ENCODE measurements at regions not wholly inside any gene's neighbourhood (a gene's known extent, or its start where the extent isn't known, plus 50 kb on each side); places are given as distances from the start of the nearest gene placed in this dataset.

DNA sequence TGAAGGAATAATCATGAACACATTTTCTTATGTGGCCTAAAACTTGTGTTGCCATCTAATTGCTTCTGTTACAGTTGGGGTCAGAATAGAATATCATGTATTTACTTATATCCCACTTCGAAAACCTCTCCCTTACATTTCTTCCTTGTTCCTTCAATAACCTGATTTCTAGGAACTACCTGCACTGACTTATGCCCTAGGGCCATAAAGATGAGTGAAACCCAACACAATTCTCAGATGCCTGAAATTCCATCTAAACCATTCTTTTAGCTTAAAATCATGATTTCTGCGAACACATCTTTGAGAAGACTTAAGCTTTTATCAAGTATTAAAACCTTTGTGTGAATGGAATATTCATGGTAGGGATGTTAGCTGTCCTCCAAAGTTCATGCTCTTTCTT, 142.7 kb downstream of the SNAPC1 start:
- H3K4me3 ChIP-seq = no peak overlapping the region
- no peaks in the 10 kb centered on the region for H3K9me3 ChIP-seq
- in situ Hi-C loops (cut with MboI; ENCODE audit: low sequenced_read_pairs) = no loop called here
- no peaks in the 10 kb centered on the region for H3K36me3 ChIP-seq (replicated peaks)
- H3K4me1 ChIP-seq = no peaks in the 10 kb centered on the region
- no peak for DNase-seq (ENCODE audit: low spot score in 2 of 2)
- peaks cover 3% of the 10 kb centered on the region; the same call in 1 of the 2 replicates for H3K27me3 ChIP-seq (ENCODE audit: low read depth)

DNA sequence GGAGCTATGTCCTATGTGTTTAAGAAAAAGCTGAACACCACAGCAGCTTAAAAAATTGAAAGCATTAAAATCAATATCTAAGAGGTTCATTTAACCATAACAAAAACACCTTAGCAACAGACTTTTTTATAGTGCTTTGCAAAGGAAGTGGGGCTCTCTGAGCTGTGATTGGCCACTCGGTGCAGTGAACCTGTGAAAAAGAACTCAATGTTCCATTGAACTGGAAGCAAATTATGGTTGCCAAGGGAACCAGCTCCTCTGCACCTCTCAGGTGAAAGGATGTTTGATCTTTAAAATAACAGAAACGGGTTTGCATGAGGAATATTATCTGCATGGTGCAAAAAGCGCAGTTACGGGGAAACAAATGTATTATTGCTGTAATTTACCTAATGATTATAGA, 149.4 kb downstream of the SNAPC1 start:
- no peak for DNase-seq (ENCODE audit: low spot score in 2 of 2)
- no peaks in the 10 kb centered on the region for H3K9me3 ChIP-seq
- H3K27me3 ChIP-seq (ENCODE audit: low read depth) = peaks cover 6% of the 10 kb centered on the region; the same call in 1 of the 2 replicates
- in situ Hi-C loops (cut with MboI; ENCODE audit: low sequenced_read_pairs) = no loop called here
- H3K4me3 ChIP-seq = no peak overlapping the region
- H3K36me3 ChIP-seq (replicated peaks) = no peaks in the 10 kb centered on the region
- H3K4me1 ChIP-seq = no peaks in the 10 kb centered on the region

DNA sequence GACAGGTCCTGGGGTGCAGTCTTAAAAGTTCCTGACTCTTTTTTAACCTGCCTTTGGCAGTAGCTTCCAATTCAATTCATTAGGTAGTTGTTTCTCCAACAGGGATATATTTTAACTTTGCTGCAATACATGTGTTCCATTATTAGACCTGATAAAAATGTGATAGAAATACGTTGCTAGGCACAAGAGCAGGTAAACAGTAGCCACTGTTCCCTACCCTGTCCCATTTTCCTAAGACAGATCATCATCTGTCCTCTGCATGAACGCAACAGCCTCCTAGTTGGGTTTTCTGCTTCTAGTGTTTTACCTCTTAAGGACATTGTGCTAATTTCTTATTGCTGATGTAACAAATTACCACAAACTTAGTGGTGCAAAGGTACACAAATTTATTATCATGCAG, 156.8 kb downstream of the SNAPC1 start:
- H3K9me3 ChIP-seq = no peaks in the 10 kb centered on the region
- no peak for DNase-seq (ENCODE audit: low spot score in 2 of 2)
- H3K4me1 ChIP-seq = no peaks in the 10 kb centered on the region
- in situ Hi-C loops (cut with MboI; ENCODE audit: low sequenced_read_pairs) = no loop called here
- H3K27me3 ChIP-seq (ENCODE audit: low read depth) = peaks cover 3% of the 10 kb centered on the region
- no peaks in the 10 kb centered on the region for H3K36me3 ChIP-seq (replicated peaks)
- H3K4me3 ChIP-seq = no peak overlapping the region

DNA sequence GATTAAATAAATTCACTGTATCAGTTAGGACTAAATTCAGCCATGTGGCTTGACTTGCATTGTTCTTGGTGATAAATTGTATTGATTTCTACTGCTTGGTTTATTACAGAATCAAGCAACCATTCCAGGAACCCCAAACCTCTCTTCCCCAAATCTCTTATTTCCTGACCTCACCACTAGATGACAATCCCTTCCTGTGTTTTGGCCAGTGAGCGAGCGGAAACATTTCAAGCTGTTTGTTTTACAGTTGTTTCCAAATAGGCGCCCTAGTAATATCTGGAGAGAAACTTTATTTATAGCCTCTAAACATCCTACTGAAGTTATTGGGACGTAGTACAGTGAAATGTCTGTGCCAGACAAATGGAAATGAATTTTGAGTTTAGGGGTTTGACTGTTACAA, 161.1 kb downstream of the SNAPC1 start:
- H3K4me3 ChIP-seq = no peak overlapping the region
- in situ Hi-C loops (cut with MboI; ENCODE audit: low sequenced_read_pairs) = no loop called here
- H3K9me3 ChIP-seq = no peaks in the 10 kb centered on the region
- no peaks in the 10 kb centered on the region for H3K4me1 ChIP-seq
- DNase-seq (ENCODE audit: low spot score in 2 of 2) = no peak
- peaks cover 3% of the 10 kb centered on the region for H3K27me3 ChIP-seq (ENCODE audit: low read depth)
- no peaks in the 10 kb centered on the region for H3K36me3 ChIP-seq (replicated peaks)

DNA sequence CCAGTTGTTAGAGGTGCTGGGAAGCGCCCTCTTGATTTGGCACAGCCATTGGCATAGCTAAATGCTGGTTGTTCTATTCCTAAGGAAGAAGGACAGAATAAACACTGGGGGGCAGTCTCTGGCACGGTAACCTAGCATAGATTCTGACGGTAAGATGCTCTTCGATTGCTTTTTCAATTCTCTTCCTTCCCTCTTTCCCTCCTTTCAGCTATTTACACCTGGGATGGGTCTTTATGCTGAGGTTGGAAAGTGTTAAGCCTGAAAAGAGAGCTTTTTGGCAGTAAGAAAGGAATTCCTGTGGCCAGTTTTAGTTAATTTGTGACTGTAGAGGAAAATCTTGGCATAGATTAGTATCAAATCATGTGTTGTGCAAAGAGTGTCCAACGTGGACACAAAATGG, 162.8 kb downstream of the SNAPC1 start:
- Histone ChIP-seq H3K9me3 (no peaks in the 10 kb centered on the region), H3K4me3 (no peak overlapping the region), H3K36me3 (replicated peaks) (no peaks in the 10 kb centered on the region), H3K27me3 (ENCODE audit: low read depth) (peaks cover 3% of the 10 kb centered on the region), H3K4me1 (no peaks in the 10 kb centered on the region)
- no peak for DNase-seq (ENCODE audit: low spot score in 2 of 2)
- in situ Hi-C loops (cut with MboI; ENCODE audit: low sequenced_read_pairs) = no loop called here

DNA sequence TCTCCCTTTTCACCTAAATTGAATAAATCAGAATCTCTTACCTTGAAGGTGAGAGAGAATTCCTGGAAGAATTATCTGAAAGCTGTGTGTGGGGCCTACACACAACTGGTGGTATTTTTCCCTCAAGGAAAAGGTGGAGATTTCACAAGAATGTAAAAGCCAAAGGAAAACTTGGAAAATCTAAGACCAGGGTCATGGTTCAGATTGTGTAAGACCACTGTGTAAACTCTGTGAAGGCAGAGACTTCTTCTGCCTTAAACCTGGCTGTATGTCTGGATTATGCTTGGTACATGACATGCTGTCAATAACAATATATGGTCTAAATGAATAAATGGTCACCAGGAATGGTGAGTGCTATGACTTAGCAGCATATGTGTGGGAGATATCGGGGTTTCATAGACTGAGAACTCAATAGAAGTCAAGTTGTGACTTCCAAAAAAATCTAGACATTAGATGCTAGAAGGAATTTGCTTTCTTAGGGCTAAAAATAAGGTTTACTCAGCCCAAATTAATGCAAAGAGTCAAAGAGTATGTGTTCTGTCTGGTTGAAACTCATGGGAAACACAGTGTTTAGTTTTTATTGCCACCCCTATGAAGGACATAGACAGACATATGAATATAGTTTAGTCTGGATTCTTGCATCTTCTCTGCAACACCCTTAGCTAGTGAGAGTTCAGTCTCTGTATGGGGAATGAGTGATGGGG, 163.7 kb downstream of the SNAPC1 start:
- no peak overlapping the region for H3K4me3 ChIP-seq
- H3K9me3 ChIP-seq = no peaks in the 10 kb centered on the region
- no peaks in the 10 kb centered on the region for H3K36me3 ChIP-seq (replicated peaks)
- H3K27me3 ChIP-seq (ENCODE audit: low read depth) = no peaks in the 10 kb centered on the region; the same call in none of the 2 replicates
- no peaks in the 10 kb centered on the region for H3K4me1 ChIP-seq
- DNase-seq (ENCODE audit: low spot score in 2 of 2) = no peak
- in situ Hi-C loops (cut with MboI; ENCODE audit: low sequenced_read_pairs) = no loop called here

DNA sequence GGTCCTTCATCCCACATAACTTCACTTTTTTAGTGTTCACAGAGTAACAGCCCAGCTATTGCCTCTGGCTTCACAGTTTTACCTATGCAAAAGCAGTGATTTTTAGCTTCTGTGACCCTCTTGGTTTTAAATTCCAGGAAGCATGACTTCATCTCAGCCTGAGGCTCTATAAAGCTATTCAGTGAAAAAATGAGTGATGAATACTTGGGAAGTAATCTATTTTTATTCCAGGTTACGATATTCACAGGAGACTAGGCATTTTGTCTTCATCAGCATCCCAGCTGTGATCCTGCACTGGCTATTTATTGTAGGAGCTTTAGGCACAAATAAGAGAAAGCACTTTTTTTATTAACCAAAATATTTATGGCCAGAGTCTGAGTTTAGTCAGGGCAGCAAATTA, 164.8 kb downstream of the SNAPC1 start:
- H3K4me1 ChIP-seq = no peaks in the 10 kb centered on the region
- no peaks in the 10 kb centered on the region for H3K36me3 ChIP-seq (replicated peaks)
- in situ Hi-C loops (cut with MboI; ENCODE audit: low sequenced_read_pairs) = no loop called here
- no peaks in the 10 kb centered on the region; the same call in none of the 2 replicates for H3K27me3 ChIP-seq (ENCODE audit: low read depth)
- no peak for DNase-seq (ENCODE audit: low spot score in 2 of 2)
- H3K9me3 ChIP-seq = no peaks in the 10 kb centered on the region
- no peak overlapping the region for H3K4me3 ChIP-seq

DNA sequence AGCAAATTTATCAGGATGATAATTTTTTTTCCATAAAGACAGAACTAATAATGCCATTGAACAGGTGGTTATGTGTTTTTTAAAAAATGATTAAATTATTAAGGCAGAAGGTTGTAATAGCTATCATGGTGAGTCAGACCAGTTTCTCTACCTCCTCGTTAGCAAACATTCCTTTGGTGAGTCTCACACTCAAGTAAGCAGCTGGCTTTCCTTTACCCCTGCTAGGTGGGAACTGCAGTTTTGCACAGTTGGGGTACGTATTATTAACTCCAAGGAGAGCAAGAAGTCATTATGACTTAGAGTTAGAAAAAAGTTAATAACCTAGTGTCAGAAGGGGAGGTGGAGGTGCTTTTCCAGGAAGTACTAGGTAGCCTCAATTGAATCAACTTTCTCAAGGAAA, 165.3 kb downstream of the SNAPC1 start:
- DNase-seq (ENCODE audit: low spot score in 2 of 2) = no peak
- H3K27me3 ChIP-seq (ENCODE audit: low read depth) = no peaks in the 10 kb centered on the region; the same call in none of the 2 replicates
- in situ Hi-C loops (cut with MboI; ENCODE audit: low sequenced_read_pairs) = no loop called here
- H3K9me3 ChIP-seq = no peaks in the 10 kb centered on the region
- no peaks in the 10 kb centered on the region for H3K4me1 ChIP-seq
- no peak overlapping the region for H3K4me3 ChIP-seq
- no peaks in the 10 kb centered on the region for H3K36me3 ChIP-seq (replicated peaks)

DNA sequence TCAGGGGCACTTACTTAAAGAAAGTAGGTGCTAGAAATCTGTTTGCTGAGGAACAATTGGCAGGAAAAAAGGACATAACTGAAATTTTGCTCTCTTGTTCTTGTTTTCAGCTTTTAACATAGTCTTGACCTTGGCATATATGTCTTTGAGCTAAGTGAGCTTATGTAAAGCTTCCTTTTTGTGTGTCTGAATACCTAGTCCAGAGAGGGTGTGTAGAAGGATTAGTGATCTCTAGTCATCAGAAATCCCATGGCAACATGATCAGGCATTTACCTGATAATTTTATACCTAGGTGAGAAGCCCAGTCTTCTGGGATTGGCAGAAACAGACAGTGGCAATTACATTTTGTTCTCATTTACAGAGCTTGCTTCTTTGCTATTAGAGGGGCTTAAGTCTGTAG, 166.1 kb downstream of the SNAPC1 start:
- no peak overlapping the region for H3K4me3 ChIP-seq
- H3K36me3 ChIP-seq (replicated peaks) = no peaks in the 10 kb centered on the region
- in situ Hi-C loops (cut with MboI; ENCODE audit: low sequenced_read_pairs) = no loop called here
- H3K9me3 ChIP-seq = no peaks in the 10 kb centered on the region
- H3K4me1 ChIP-seq = no peaks in the 10 kb centered on the region
- H3K27me3 ChIP-seq (ENCODE audit: low read depth) = no peaks in the 10 kb centered on the region; the same call in none of the 2 replicates
- DNase-seq (ENCODE audit: low spot score in 2 of 2) = no peak

DNA sequence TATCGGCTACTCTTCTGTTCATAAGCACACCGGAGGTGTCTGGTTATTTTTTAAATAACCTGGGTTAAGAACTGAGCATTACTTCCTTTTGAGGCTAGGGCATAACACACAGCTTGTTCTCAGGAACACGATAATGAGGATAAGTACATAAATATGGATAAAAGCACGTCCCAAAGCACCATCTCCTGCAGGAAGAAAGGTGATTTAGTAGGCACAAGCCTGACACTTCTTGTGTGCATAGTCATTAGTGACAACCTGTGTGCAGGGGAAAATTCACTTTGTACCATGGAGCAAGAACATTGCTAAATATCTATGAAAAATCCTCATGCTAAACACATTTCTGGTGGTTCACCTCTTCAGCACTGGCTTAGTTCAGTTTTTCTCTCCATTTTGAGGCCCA, 166.5 kb downstream of the SNAPC1 start:
- in situ Hi-C loops (cut with MboI; ENCODE audit: low sequenced_read_pairs) = no loop called here
- no peaks in the 10 kb centered on the region; the same call in 1 of the 2 replicates for H3K27me3 ChIP-seq (ENCODE audit: low read depth)
- no peak for DNase-seq (ENCODE audit: low spot score in 2 of 2)
- no peak overlapping the region for H3K4me3 ChIP-seq
- H3K36me3 ChIP-seq (replicated peaks) = no peaks in the 10 kb centered on the region
- no peaks in the 10 kb centered on the region for H3K9me3 ChIP-seq
- no peaks in the 10 kb centered on the region for H3K4me1 ChIP-seq

DNA sequence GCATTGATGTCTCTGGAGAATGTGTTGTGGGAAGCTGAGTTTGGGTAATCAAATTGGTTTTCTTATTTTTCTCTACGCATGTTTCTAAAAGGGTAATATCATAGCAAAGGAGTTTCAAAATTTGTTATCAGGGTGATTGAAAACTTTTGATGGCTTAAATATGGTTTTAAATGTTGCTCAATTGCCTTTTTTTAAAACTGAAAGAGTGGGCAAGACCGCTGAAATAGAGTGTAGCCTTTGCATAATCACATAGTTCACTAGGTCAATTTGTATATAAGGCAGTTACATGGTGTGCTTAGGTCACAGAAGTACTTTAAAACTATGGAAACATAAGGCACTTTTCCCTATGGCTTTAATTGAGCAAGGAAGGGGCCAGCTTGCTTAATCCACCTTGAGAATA, 167.4 kb downstream of the SNAPC1 start:
- Histone ChIP-seq H3K4me1 (no peaks in the 10 kb centered on the region), H3K27me3 (ENCODE audit: low read depth) (no peaks in the 10 kb centered on the region; the same call in 1 of the 2 replicates), H3K36me3 (replicated peaks) (no peaks in the 10 kb centered on the region), H3K4me3 (no peak overlapping the region), H3K9me3 (no peaks in the 10 kb centered on the region)
- in situ Hi-C loops (cut with MboI; ENCODE audit: low sequenced_read_pairs) = no loop called here
- no peak for DNase-seq (ENCODE audit: low spot score in 2 of 2)

DNA sequence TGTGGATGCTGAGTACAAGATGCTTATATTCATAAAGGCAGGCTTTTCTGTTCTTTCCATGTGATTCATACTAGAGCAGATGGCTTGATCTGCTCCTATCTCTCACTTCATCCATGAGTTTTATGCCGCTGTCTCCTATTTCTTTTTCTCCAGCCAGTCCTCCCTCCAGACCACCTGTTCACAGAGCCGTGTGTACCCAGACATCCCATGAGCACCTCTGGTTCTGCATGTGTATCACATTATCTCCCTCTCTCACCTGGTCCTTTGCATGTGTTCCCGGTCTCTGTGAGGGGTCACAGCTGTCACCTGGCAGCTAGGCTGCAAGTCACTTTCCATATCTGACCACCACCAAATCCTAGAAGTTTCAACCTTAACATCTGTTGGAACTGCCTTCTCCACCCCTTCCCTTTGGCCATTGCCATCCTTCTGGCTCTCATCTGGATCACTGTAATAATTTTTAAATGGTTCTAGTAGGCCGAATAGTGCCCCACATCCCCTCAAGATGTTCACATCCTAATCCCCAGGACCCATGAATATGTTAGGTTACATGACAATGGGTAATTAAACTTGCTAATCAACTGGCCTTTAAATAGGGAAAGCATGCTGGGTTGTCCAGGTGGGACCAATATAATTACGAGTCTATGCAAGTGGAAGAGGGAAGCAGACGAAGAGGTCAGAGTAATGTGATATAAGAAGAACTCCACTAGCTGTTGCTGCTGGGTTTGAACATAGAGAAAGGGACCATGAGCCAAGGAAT, 168.1 kb downstream of the SNAPC1 start:
- in situ Hi-C loops (cut with MboI; ENCODE audit: low sequenced_read_pairs) = no loop called here
- H3K4me3 ChIP-seq = no peak overlapping the region
- no peaks in the 10 kb centered on the region; the same call in 1 of the 2 replicates for H3K27me3 ChIP-seq (ENCODE audit: low read depth)
- no peaks in the 10 kb centered on the region for H3K4me1 ChIP-seq
- H3K36me3 ChIP-seq (replicated peaks) = no peaks in the 10 kb centered on the region
- H3K9me3 ChIP-seq = no peaks in the 10 kb centered on the region
- no peak for DNase-seq (ENCODE audit: low spot score in 2 of 2)

DNA sequence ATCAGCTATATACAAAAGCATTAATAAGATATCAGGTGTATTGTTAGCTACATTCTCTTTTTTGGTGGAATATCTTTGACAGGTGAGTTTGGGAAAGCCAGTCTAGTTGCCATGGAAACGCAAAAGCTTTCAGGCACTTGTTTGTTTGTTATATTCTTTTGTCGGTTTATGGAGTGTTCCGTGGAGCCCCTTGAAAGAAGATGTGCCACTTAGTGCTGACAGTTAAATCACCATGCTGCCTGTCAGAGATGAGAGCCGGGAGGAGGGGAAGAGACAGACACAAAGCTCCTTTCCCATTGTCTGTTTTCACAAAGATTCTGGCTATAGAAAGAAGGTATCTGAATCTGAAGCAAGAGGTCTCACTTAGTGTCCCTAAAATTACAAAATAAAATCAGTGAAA, 170.8 kb downstream of the SNAPC1 start:
- Histone ChIP-seq H3K4me3 (no peak overlapping the region), H3K9me3 (no peaks in the 10 kb centered on the region), H3K4me1 (no peaks in the 10 kb centered on the region), H3K36me3 (replicated peaks) (no peaks in the 10 kb centered on the region), H3K27me3 (ENCODE audit: low read depth) (peaks cover 7% of the 10 kb centered on the region; the same call in 1 of the 2 replicates)
- in situ Hi-C loops (cut with MboI; ENCODE audit: low sequenced_read_pairs) = no loop called here
- no peak for DNase-seq (ENCODE audit: low spot score in 2 of 2)

DNA sequence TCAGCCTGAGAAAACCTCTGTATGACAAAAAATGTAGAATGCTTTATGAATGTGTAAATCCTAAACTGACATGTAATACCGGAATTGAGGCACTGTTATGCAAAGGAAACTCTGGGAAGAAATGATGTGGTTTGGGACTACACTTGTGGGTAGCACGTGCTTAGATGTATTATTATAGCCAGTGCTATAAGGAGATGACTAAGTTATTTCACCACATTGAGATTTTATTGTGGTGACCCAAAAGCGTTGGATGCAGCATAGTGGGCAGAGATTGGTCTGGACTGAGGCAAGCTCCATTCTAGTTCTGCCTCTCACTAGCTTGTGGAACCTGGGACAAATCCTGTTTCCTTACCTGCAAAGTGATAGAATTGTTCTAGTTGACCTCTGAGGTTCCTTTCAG, 172.2 kb downstream of the SNAPC1 start:
- Histone ChIP-seq H3K36me3 (replicated peaks) (no peaks in the 10 kb centered on the region), H3K4me3 (no peak overlapping the region), H3K4me1 (no peaks in the 10 kb centered on the region), H3K27me3 (ENCODE audit: low read depth) (0 out of 2 replicates have a peak, but pooled peaks cover 7% of the 10 kb centered on the region), H3K9me3 (no peaks in the 10 kb centered on the region)
- no peak for DNase-seq (ENCODE audit: low spot score in 2 of 2)
- in situ Hi-C loops (cut with MboI; ENCODE audit: low sequenced_read_pairs) = no loop called here
